K562 (cell line): ENCODE measurements at regions not wholly inside any gene's neighbourhood (a gene's known extent, or its start where the extent isn't known, plus 50 kb on each side); places are given as distances from the start of the nearest gene placed in this dataset.

Experiments
- ATAC-seq: fragments of 200-7000 bp; cut with Tn5 transposase; 3 replicates; pipeline ENCODE4 v1.9.1; 2020; ENCODE audit warnings: moderate library complexity
- BruUV-seq: library from RNA; stranded (reverse); fragments of 400-500 nt; replicated peaks from 2 replicates; lab custom pipeline; 2021; lab: Mats Ljungman, UMichigan
- CTCF ChIA-PET: fragments of 300-600 bp; formaldehyde crosslinking; extraction: SDS; loops from one replicate; lab custom pipeline; 2021; ENCODE audit warnings: low intra/inter-chr PET ratio; lab: Yijun Ruan, JAX
- POLR2A ChIA-PET: fragments of 300-600, 350-650 bp; sonication (Branson Sonifier 250); formaldehyde crosslinking; extraction: SDS; loops from one replicate; lab custom pipeline; 2021; ENCODE audit warnings: antibody characterized with exemption, inconsistent platforms; lab: Yijun Ruan, JAX
- DNase-seq, 4 experiments: peaks; one replicate each; pipeline versions ENCODE4 v3.0.0 to v3.0.0-alpha.2; 2011 to 2018; ENCODE audit warnings: low spot score in 3 of 4, mixed read lengths in 3 of 4; ENCODE audit errors: extremely low read depth in 1 of 4
- FAIRE-seq: peaks from 2 replicates; lab custom pipeline; 2011; peaks lifted over from hg19 to GRCh38; lab: Jason Lieb, UNC
- H2AFZ ChIP-seq: 2 replicates; pipeline ENCODE4 v1.6.0; 2011; ENCODE audit warnings: low read depth, low read length, control low read depth, inconsistent platforms
- H3K27ac ChIP-seq: fragments of 200-600 bp; 3 replicates; pipeline ENCODE4 v1.8.0; 2011; ENCODE audit warnings: low read depth, mild to moderate bottlenecking, control low read depth, inconsistent platforms, low read length, moderate library complexity, mixed read lengths; ENCODE audit errors: extremely low read depth
- H3K27me3 ChIP-seq, 2 experiments: fragments of 300-600 bp in 1 of 2; 2 replicates in 1 of 2; 3 replicates in 1 of 2; pipeline versions ENCODE4 v1.6.0 to v1.8.0; 2011; ENCODE audit warnings: inconsistent platforms in 2 of 2, low read length in 2 of 2, mild to moderate bottlenecking in 1 of 2, mixed read lengths in 1 of 2, moderate library complexity in 1 of 2; ENCODE audit not compliant: control insufficient read depth in 2 of 2, insufficient read depth in 2 of 2
- H3K36me3 ChIP-seq: fragments of 300-600 bp; 3 replicates; pipeline ENCODE4 v1.8.0; 2011; ENCODE audit warnings: mild to moderate bottlenecking, low read length, inconsistent platforms; ENCODE audit not compliant: control insufficient read depth, insufficient read depth
- H3K4me1 ChIP-seq, 2 experiments: fragments of 200-600 bp in 1 of 2; replicated peaks in 1 of 2; 2 replicates in 1 of 2; 3 replicates in 1 of 2; pipeline versions ENCODE4 v1.5.1 to v1.8.0; 2011; ENCODE audit warnings: inconsistent platforms in 2 of 2, low read length in 2 of 2, mild to moderate bottlenecking in 1 of 2, mixed read lengths in 1 of 2, moderate library complexity in 1 of 2; ENCODE audit not compliant: control insufficient read depth in 2 of 2, insufficient read depth in 2 of 2
- H3K4me2 ChIP-seq: 2 replicates; pipeline ENCODE4 v1.6.1; 2011; ENCODE audit warnings: low read length, control low read depth, inconsistent platforms, mixed read lengths; ENCODE audit not compliant: insufficient read depth
- H3K4me3 ChIP-seq: fragments of 200-600 bp; sonication (generic), shearing (Covaris generic); 2 replicates; pipeline ENCODE4 v1.5.1; 2016; ENCODE audit warnings: control low read depth, inconsistent platforms
- H3K79me2 ChIP-seq: fragments of 200-600 bp; 3 replicates; pipeline ENCODE4 v1.8.0; 2011; ENCODE audit warnings: low read length, inconsistent platforms; ENCODE audit not compliant: control insufficient read depth, insufficient read depth
- H3K9ac ChIP-seq, 2 experiments: 2 replicates each; pipeline versions ENCODE4 v1.6.0 to v1.6.1; 2011; ENCODE audit warnings: low read depth in 2 of 2, low read length in 2 of 2, control low read depth in 1 of 2, inconsistent platforms in 1 of 2, mild to moderate bottlenecking in 1 of 2, mixed read lengths in 1 of 2; ENCODE audit not compliant: insufficient read depth in 1 of 2
- H3K9me1 ChIP-seq: one replicate; pipeline ENCODE4 v1.6.0; 2011; ENCODE audit warnings: inconsistent platforms, mild to moderate bottlenecking, low read length, moderate library complexity; ENCODE audit not compliant: control insufficient read depth, insufficient read depth
- H3K9me3 ChIP-seq: replicated peaks from 2 replicates; pipeline ENCODE4 v1.5.1; 2011; ENCODE audit warnings: low read depth, low read length, inconsistent platforms; ENCODE audit not compliant: control insufficient read depth, insufficient read depth
- H4K20me1 ChIP-seq: replicated peaks from 2 replicates; pipeline ENCODE4 v1.6.1; 2011; ENCODE audit warnings: low read length, inconsistent platforms, mixed read lengths; ENCODE audit not compliant: control insufficient read depth, insufficient read depth
- PHF21A ChIP-seq: fragments of 450-650 bp; IDR thresholded peaks from 2 replicates; pipeline ENCODE4 v1.6.1; 2017; ENCODE audit warnings: low read depth, borderline replicate concordance
- PYGO2 ChIP-seq: fragments of 450-650 bp; IDR thresholded peaks from 2 replicates; pipeline ENCODE4 v1.6.1; 2016; ENCODE audit warnings: mild to moderate bottlenecking, missing genetic modification characterization, moderate library complexity, missing compliant biosample characterization
- TRIM24 ChIP-seq, 2 experiments: fragments of 450-650 bp; IDR thresholded peaks; 2 replicates each; pipeline ENCODE4 v1.6.1; 2016
- ZNF124 ChIP-seq: sonication (generic); formaldehyde crosslinking; IDR thresholded peaks from 2 replicates; pipeline ENCODE4 v1.8.1; 2022; ENCODE audit warnings: missing genetic modification reagents
- WGBS: fragments of 100-300 bp; shearing (Covaris generic); methylation state at CpG from one replicate; pipeline ENCODE4 v1.1.6; 2016; ENCODE audit warnings: low coverage, mixed read lengths; ENCODE audit not compliant: insufficient coverage; ENCODE audit errors: missing lambda C conversion rate; 5-methylcytosine and 5-hydroxymethylcytosine counted together
- in situ Hi-C: fragments of 300-500 bp; cut with MboI; formaldehyde crosslinking; loops from 4 replicates; pipeline ENCODE4 v1.15.0; 2018; ENCODE audit warnings: inconsistent platforms, mixed read lengths
- intact Hi-C: fragments of 100-400 bp; cut with micrococcal nuclease; formaldehyde crosslinking; loops from 2 replicates; pipeline ENCODE4 v1.14.2; 2022
- TF ChIP-seq, protein P1 (sequence below): fragments of 200-400 bp; formaldehyde crosslinking; IDR thresholded peaks from 2 replicates; pipeline ENCODE4 v1.6.1; 2017; ENCODE audit warnings: mild to moderate bottlenecking, low read depth, low read length, moderate library complexity
- TF ChIP-seq, protein P2 (sequence below): sonication (generic); formaldehyde crosslinking; IDR thresholded peaks from 2 replicates; pipeline ENCODE4 v1.8.0; 2022; ENCODE audit warnings: mild to moderate bottlenecking, missing genetic modification reagents

DNA sequence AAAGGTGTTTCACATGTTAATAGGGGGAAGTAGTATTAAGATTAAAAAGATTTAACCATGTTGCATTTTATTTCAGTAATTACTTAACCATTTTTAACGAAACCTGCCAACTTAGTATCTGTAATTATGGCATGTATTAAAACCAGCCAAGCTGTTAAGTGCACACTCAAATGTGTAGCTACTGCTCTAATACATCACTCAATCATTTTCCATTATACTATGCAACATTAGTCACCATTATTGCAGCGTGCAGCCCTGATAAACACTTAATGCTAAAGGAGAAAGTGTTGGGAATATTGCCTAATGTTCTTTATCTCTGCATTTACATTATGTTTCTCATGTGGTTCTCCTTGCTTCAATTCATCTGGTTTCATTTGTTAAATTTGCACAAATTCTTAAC, 745.9 kb upstream of the FAM98A start:
- 0% methylated on average over 2 of the region's 2 CpGs for WGBS
- POLR2A ChIA-PET = no interaction called here
- H4K20me1 ChIP-seq = no peaks in the 10 kb centered on the region

More for the DNA sequence above, 745.9 kb upstream of the FAM98A start:
- H3K9me3 ChIP-seq = 0 out of 2 replicates have a peak, but pooled peaks cover 1% of the 10 kb centered on the region
- FAIRE-seq (no peak), ATAC-seq (no peak), DNase-seq (no peak)
- no peaks in the 10 kb centered on the region for H3K27me3 ChIP-seq
- H3K36me3 ChIP-seq = no peaks in the 10 kb centered on the region
- no peak overlapping the region for H3K4me3 ChIP-seq
- in situ Hi-C loops (no loop called here), intact Hi-C loops (no loop called here)
- H3K4me2 ChIP-seq = no peak overlapping the region
- no peak overlapping the region for H3K27ac ChIP-seq
- H3K79me2 ChIP-seq = no peaks in the 10 kb centered on the region
- H3K9ac ChIP-seq = no peak overlapping the region
- BruUV-seq = no TSS peak
- H3K9me1 ChIP-seq = no peaks in the 10 kb centered on the region
- TF ChIP-seq PHF21A = no peak
- TF ChIP-seq, protein P1, sequence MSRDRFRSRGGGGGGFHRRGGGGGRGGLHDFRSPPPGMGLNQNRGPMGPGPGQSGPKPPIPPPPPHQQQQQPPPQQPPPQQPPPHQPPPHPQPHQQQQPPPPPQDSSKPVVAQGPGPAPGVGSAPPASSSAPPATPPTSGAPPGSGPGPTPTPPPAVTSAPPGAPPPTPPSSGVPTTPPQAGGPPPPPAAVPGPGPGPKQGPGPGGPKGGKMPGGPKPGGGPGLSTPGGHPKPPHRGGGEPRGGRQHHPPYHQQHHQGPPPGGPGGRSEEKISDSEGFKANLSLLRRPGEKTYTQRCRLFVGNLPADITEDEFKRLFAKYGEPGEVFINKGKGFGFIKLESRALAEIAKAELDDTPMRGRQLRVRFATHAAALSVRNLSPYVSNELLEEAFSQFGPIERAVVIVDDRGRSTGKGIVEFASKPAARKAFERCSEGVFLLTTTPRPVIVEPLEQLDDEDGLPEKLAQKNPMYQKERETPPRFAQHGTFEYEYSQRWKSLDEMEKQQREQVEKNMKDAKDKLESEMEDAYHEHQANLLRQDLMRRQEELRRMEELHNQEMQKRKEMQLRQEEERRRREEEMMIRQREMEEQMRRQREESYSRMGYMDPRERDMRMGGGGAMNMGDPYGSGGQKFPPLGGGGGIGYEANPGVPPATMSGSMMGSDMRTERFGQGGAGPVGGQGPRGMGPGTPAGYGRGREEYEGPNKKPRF = no peak
- TF ChIP-seq TRIM24 (IDR thresholded peaks at IDR 0.05) = no peak
- TF ChIP-seq PYGO2 (tag) = no peak
- no peak for TF ChIP-seq ZNF124
- TF ChIP-seq, protein P2, sequence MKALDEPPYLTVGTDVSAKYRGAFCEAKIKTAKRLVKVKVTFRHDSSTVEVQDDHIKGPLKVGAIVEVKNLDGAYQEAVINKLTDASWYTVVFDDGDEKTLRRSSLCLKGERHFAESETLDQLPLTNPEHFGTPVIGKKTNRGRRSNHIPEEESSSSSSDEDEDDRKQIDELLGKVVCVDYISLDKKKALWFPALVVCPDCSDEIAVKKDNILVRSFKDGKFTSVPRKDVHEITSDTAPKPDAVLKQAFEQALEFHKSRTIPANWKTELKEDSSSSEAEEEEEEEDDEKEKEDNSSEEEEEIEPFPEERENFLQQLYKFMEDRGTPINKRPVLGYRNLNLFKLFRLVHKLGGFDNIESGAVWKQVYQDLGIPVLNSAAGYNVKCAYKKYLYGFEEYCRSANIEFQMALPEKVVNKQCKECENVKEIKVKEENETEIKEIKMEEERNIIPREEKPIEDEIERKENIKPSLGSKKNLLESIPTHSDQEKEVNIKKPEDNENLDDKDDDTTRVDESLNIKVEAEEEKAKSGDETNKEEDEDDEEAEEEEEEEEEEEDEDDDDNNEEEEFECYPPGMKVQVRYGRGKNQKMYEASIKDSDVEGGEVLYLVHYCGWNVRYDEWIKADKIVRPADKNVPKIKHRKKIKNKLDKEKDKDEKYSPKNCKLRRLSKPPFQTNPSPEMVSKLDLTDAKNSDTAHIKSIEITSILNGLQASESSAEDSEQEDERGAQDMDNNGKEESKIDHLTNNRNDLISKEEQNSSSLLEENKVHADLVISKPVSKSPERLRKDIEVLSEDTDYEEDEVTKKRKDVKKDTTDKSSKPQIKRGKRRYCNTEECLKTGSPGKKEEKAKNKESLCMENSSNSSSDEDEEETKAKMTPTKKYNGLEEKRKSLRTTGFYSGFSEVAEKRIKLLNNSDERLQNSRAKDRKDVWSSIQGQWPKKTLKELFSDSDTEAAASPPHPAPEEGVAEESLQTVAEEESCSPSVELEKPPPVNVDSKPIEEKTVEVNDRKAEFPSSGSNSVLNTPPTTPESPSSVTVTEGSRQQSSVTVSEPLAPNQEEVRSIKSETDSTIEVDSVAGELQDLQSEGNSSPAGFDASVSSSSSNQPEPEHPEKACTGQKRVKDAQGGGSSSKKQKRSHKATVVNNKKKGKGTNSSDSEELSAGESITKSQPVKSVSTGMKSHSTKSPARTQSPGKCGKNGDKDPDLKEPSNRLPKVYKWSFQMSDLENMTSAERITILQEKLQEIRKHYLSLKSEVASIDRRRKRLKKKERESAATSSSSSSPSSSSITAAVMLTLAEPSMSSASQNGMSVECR (CRISPR knock-in tag) = no peak
- H2AFZ ChIP-seq = no peak overlapping the region
- H3K4me1 ChIP-seq = no peaks in the 10 kb centered on the region
- CTCF ChIA-PET = no interaction called here
